Upper lobe of left lung (tissue), 6 donors: ENCODE measurements at regions not wholly inside any gene's neighbourhood (a gene's known extent, or its start where the extent isn't known, plus 50 kb on each side); places are given as distances from the start of the nearest gene placed in this dataset.
A peak's percentile ranks its signal among the peaks of the same experiment; 100 is the strongest.

Experiments
- ATAC-seq, 2 donors: fragments of 200-7000 bp; cut with Tn5 transposase; one replicate each; pipeline ENCODE4 v1.9.1; 2022; ENCODE audit warnings: mild to moderate bottlenecking in 2 of 2, moderate library complexity in 2 of 2; ENCODE audit not compliant: low FRiP score in 2 of 2
- DNase-seq, 2 donors: peaks; one replicate each; pipeline ENCODE4 v3.0.0-alpha.2; 2019 to 2020
- H3K27ac ChIP-seq, 4 donors: fragments of 200-600 bp; sonication (generic); one replicate each; pipeline ENCODE4 v1.5.1; 2016 to 2019
- H3K27me3 ChIP-seq, 4 donors: fragments of 200-600 bp; sonication (generic); one replicate each; pipeline ENCODE4 v1.5.1; 2017 to 2019
- H3K36me3 ChIP-seq, 4 donors: fragments of 200-600 bp; sonication (generic); one replicate each; pipeline ENCODE4 v1.5.1; 2016 to 2019
- H3K4me1 ChIP-seq, 4 donors: fragments of 200-600 bp; sonication (generic); one replicate each; pipeline ENCODE4 v1.5.1; 2018 to 2019
- H3K4me3 ChIP-seq, 4 donors: fragments of 200-600 bp; sonication (generic); one replicate each; pipeline ENCODE4 v1.5.1; 2017 to 2019; ENCODE audit warnings: mild to moderate bottlenecking in 2 of 4, moderate library complexity in 1 of 4
- H3K9me3 ChIP-seq, 4 donors: fragments of 200-600 bp; sonication (generic); one replicate each; pipeline ENCODE4 v1.5.1; 2018 to 2019
- EP300 ChIP-seq, 4 donors: sonication (generic); formaldehyde crosslinking; IDR thresholded peaks; one replicate each; pipeline ENCODE4 v1.5.1; 2017; ENCODE audit warnings: antibody characterized with exemption in 4 of 4, control low read depth in 2 of 4
- POLR2A ChIP-seq, 4 donors: fragments of 450-650 bp; IDR thresholded peaks; one replicate each; pipeline ENCODE4 v1.5.1; 2016 to 2017; ENCODE audit warnings: antibody characterized with exemption in 4 of 4, mild to moderate bottlenecking in 2 of 4
- POLR2AphosphoS5 ChIP-seq, 2 donors: sonication (generic); formaldehyde crosslinking; IDR thresholded peaks; one replicate each; pipeline ENCODE4 v1.5.1; 2017; ENCODE audit warnings: antibody characterized with exemption in 2 of 2
- WGBS, 2 donors: methylation state at CpG; one replicate each; pipeline ENCODE4 v1.1.5; 2017 to 2018; 5-methylcytosine and 5-hydroxymethylcytosine counted together
- TF ChIP-seq, protein P1 (sequence below), 6 experiments: fragments of 450-650 bp in 4 of 6; fragments of 200-600 bp in 2 of 6; sonication (generic) in 2 of 6; IDR thresholded peaks; one replicate each; pipeline ENCODE4 v1.5.1; 2016 to 2019; ENCODE audit warnings: antibody characterized with exemption in 6 of 6
- donor health status: DM: no; HTN: no; CAD: no; lungs with moderate emphysema.
- donor health status: DM: no; HTN: yes; CAD: no; lungs with severe emphysema.

DNA sequence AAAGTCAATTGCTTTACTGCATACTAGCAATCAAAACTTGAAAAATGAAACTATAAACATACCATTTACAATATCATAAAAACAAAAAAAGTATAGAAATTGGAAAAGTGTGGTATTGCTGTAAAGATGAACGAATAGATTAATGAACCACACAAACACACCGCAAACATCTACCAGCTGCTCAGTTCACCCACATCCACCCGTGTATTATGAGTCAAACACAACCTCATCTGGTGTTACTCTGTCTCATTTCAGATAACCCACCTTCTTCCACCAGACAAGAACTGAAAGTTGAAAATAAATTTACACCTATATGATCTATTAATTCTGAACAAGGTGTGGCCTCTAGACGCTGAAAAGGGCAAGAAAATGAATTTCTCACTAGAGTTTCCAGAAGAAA lies 53.3 kb downstream of the BLID start:
- no peak for TF ChIP-seq POLR2AphosphoS5 (IDR thresholded peaks at IDR 0.05)
- TF ChIP-seq EP300 (IDR thresholded peaks at IDR 0.05), result no peak
- TF ChIP-seq POLR2A (IDR thresholded peaks at IDR 0.05), result no peak
- no peaks in the 10 kb centered on the region for H3K27me3 ChIP-seq
- ATAC-seq (no peak), DNase-seq (no peak)
- H3K9me3 ChIP-seq, result peaks cover 0 to 15% (median 10%) of the 10 kb centered on the region in 4 donors
- no peak overlapping the region for H3K4me3 ChIP-seq
- H3K4me1 ChIP-seq, result no peaks in the 10 kb centered on the region
- 83% methylated on average over 4 of the region's 4 CpGs for WGBS, 2 donors
- H3K27ac ChIP-seq, result no peak overlapping the region
- no peaks in the 10 kb centered on the region for H3K36me3 ChIP-seq

DNA sequence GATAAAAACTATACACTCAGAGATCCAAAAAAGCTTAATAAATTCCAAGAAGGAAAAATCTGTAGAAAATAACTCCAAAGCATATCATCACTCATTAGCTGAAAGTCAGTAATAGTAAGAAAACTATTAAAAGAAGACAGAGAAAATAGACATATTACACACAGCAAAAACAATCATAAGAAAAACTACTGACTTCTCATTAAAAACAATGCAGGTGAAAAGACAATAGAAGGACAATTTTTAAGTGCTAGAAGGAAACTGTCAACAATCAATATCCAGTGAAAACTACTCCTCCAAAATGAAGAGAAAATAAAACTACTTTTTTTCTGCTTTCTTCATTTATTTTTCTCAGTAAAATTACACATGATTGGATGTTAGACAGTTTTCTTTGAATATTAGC lies 56.5 kb downstream of the BLID start:
- ATAC-seq (no peak), DNase-seq (no peak)
- TF ChIP-seq POLR2AphosphoS5 (IDR thresholded peaks at IDR 0.05) (no peak), POLR2A (IDR thresholded peaks at IDR 0.05) (no peak), EP300 (IDR thresholded peaks at IDR 0.05) (no peak)
- TF ChIP-seq, protein P1, sequence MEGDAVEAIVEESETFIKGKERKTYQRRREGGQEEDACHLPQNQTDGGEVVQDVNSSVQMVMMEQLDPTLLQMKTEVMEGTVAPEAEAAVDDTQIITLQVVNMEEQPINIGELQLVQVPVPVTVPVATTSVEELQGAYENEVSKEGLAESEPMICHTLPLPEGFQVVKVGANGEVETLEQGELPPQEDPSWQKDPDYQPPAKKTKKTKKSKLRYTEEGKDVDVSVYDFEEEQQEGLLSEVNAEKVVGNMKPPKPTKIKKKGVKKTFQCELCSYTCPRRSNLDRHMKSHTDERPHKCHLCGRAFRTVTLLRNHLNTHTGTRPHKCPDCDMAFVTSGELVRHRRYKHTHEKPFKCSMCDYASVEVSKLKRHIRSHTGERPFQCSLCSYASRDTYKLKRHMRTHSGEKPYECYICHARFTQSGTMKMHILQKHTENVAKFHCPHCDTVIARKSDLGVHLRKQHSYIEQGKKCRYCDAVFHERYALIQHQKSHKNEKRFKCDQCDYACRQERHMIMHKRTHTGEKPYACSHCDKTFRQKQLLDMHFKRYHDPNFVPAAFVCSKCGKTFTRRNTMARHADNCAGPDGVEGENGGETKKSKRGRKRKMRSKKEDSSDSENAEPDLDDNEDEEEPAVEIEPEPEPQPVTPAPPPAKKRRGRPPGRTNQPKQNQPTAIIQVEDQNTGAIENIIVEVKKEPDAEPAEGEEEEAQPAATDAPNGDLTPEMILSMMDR (IDR thresholded peaks at IDR 0.05), result no peak
- Histone ChIP-seq H3K4me3 (no peak overlapping the region), H3K27me3 (no peaks in the 10 kb centered on the region), H3K36me3 (no peaks in the 10 kb centered on the region), H3K4me1 (no peaks in the 10 kb centered on the region), H3K27ac (no peak overlapping the region), H3K9me3 (peaks cover 0 to 15% (median 10%) of the 10 kb centered on the region in 4 donors)

DNA sequence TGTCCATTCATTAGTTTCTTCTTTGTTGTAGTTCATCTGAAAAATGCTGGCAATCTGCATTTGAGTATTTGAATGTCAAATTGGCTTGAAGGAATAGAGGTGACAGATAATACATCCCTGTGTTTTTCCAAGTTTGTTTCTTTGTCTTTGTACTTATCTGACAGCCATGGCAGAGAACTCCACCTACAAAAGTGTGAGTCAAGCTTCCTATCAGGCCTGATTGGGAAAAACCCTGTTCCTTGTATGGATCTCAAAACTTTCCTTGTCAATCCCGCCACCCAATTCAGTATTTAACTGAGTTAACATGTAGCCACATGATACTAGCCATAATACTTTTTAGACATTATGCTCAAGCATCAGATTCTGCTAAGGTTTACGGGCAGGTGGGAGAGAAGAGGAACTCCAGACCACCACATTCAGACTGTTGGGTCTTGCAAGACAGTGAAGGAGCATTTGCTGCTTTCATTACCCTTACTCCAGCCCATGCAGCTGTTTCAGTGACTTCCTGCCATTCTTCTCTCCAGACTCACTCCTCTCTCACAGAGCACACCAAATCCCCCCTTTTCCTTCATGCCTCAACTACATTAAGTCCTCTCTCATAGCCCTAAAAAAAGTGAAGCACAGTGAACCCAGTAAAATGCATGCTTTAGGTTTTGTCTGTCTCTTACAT lies 65.9 kb downstream of the BLID start:
- Histone ChIP-seq H3K36me3 (no peaks in the 10 kb centered on the region), H3K27me3 (no peaks in the 10 kb centered on the region), H3K4me1 (no peaks in the 10 kb centered on the region), H3K27ac (no peak overlapping the region), H3K9me3 (no peaks in the 10 kb centered on the region), H3K4me3 (no peak overlapping the region)
- no peak for TF ChIP-seq EP300 (IDR thresholded peaks at IDR 0.05)
- TF ChIP-seq, protein P1 (IDR thresholded peaks at IDR 0.05), result no peak
- TF ChIP-seq POLR2AphosphoS5 (IDR thresholded peaks at IDR 0.05), result no peak
- no peak for TF ChIP-seq POLR2A (IDR thresholded peaks at IDR 0.05)
- DNase-seq, result no peak
- 69 to 90% methylated on average over 2 of the region's 2 CpGs for WGBS, 2 donors
- ATAC-seq, result no peak

DNA sequence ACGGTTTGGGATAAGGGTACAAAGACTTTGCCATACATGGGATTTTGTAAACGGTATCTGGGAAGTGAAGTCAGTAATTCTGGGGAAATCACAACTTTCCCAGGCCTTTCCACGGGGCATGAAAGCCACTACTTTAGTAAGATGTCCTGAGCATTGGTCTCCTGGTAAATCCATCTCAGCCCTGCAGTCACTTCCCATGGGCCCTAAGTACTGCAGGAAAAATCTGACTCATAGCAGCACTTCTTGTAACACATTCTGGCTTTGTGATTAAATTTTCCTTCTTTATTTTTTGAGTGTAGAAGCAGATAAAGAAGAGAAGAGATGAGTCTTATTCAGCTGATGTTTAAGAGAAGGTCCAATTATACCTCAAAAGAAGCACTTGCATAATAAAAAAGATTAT lies 67.6 kb downstream of the BLID start:
- Histone ChIP-seq H3K36me3 (no peaks in the 10 kb centered on the region), H3K4me3 (no peak overlapping the region), H3K27ac (no peak overlapping the region), H3K4me1 (no peaks in the 10 kb centered on the region), H3K27me3 (no peaks in the 10 kb centered on the region), H3K9me3 (no peaks in the 10 kb centered on the region)
- TF ChIP-seq EP300 (IDR thresholded peaks at IDR 0.05), result no peak
- ATAC-seq, result peak in 1 of 2 donors; percentile 31
- no peak for DNase-seq
- WGBS, 2 donors, result 84 to 86% methylated on average over 3 of the region's 3 CpGs

DNA sequence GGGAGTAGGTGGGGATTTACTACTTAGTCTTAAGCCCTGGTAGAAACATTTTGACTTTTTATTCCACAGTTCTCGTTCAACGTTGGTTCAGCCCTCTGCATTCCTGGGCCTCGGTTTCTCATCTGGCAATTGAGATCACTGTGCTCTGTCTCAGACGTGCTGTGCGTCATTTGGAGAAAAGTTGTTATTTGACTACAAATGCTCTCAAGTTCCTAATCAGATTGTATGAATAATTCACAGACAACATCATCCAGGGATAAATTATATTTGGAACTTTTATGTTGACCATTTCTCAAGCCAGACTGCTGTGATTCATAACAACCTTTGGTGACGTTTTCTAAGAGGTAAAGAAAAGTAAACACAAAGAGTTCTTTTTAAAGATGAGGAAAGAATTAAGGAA lies 69.2 kb downstream of the BLID start:
- H3K4me1 ChIP-seq, result no peaks in the 10 kb centered on the region
- H3K36me3 ChIP-seq, result no peaks in the 10 kb centered on the region
- 84 to 87% methylated on average over 6 of the region's 6 CpGs for WGBS, 2 donors
- H3K27me3 ChIP-seq, result no peaks in the 10 kb centered on the region
- DNase-seq (no peak), ATAC-seq (no peak)
- TF ChIP-seq, protein P1 (IDR thresholded peaks at IDR 0.05), result no peak
- TF ChIP-seq EP300 (IDR thresholded peaks at IDR 0.05) (no peak), POLR2A (IDR thresholded peaks at IDR 0.05) (no peak), POLR2AphosphoS5 (IDR thresholded peaks at IDR 0.05) (no peak)
- H3K27ac ChIP-seq, result no peak overlapping the region
- no peak overlapping the region for H3K4me3 ChIP-seq
- no peaks in the 10 kb centered on the region for H3K9me3 ChIP-seq

- TF ChIP-seq EP300 (IDR thresholded peaks at IDR 0.05) (no peak), POLR2AphosphoS5 (IDR thresholded peaks at IDR 0.05) (no peak), POLR2A (IDR thresholded peaks at IDR 0.05) (no peak)
- TF ChIP-seq, protein P1 (IDR thresholded peaks at IDR 0.05), result no peak
- Histone ChIP-seq H3K9me3 (no peaks in the 10 kb centered on the region), H3K4me1 (no peaks in the 10 kb centered on the region), H3K27ac (no peak overlapping the region), H3K36me3 (no peaks in the 10 kb centered on the region), H3K27me3 (no peaks in the 10 kb centered on the region), H3K4me3 (no peak overlapping the region)
- no peak for ATAC-seq
- WGBS, 2 donors, result 87 to 94% methylated on average over 4 of the region's 4 CpGs
- DNase-seq, result no peak
These were observed 69.6 kb downstream of the BLID start for GRCh38 chr11:122046438-122046837.
